ENCODE measurements at regions not wholly inside any gene's neighbourhood (a gene's known extent, or its start where the extent isn't known, plus 50 kb on each side); places are given as distances from the start of the nearest gene placed in this dataset.

DNA sequence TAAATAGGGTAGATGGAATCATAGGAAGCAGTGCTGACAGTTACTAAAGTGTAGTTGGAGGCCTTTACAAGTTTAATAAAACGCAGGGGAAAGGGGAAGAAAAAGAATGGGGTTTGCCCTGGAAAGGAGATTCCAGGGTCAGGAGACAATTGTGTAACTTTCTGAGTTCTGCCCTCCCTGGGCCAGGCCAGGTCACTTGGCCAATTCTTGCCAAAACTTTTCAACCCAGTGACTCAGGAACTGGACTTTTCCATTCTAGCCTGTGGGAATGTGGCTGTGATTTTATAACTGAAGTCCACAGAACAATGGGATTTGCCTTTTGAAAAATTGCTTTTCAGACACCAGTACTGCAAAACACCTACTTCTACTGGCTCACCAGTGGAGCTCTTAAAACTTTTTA, 289.8 kb upstream of the ANKRD55 start:
- TF ChIP-seq CTCF (IDR thresholded peaks at IDR 0.05), result no peak
- no peak for TF ChIP-seq POLR2AphosphoS5 (IDR thresholded peaks at IDR 0.05)
- no peak for TF ChIP-seq POLR2A (IDR thresholded peaks at IDR 0.05)
- no peak for TF ChIP-seq EP300 (IDR thresholded peaks at IDR 0.05)

All from suprapubic skin (tissue), 4 donors.